Vagina (tissue), 2 donors: ENCODE measurements at regions not wholly inside any gene's neighbourhood (a gene's known extent, or its start where the extent isn't known, plus 50 kb on each side); places are given as distances from the start of the nearest gene placed in this dataset.

Experiments used
- DNase-seq, 2 donors: peaks; one replicate each; pipeline ENCODE4 v3.0.0-alpha.2; 2017; ENCODE audit errors: extremely low spot score in 2 of 2
- H3K27ac ChIP-seq: fragments of 200-600 bp; sonication (generic); one replicate; pipeline ENCODE4 v1.5.1; 2019
- H3K27me3 ChIP-seq: fragments of 200-600 bp; sonication (generic); one replicate; pipeline ENCODE4 v1.5.1; 2019
- H3K36me3 ChIP-seq, 2 donors: fragments of 200-600 bp; sonication (generic); one replicate each; pipeline ENCODE4 v1.5.1; 2017 to 2019
- H3K4me1 ChIP-seq: fragments of 200-600 bp; sonication (generic); one replicate; pipeline ENCODE4 v1.5.1; 2019
- H3K4me3 ChIP-seq, 2 donors: fragments of 200-600 bp; sonication (generic); 1 replicate in 1 of 2; 2 replicates in 1 of 2; pipeline ENCODE4 v1.5.1; 2016 to 2019
- H3K9me3 ChIP-seq: fragments of 200-600 bp; sonication (generic); one replicate; pipeline ENCODE4 v1.5.1; 2019
- CTCF ChIP-seq, 3 experiments: fragments of 450-650 bp in 2 of 3; fragments of 200-600 bp in 1 of 3; sonication (generic) in 1 of 3; IDR thresholded peaks; one replicate each; pipeline ENCODE4 v1.5.1; 2017 to 2019; ENCODE audit warnings: antibody characterized with exemption in 3 of 3, mild to moderate bottlenecking in 2 of 3, moderate library complexity in 2 of 3
- POLR2A ChIP-seq, 2 donors: fragments of 450-650 bp; IDR thresholded peaks; one replicate each; pipeline ENCODE4 v1.6.1; 2017; ENCODE audit warnings: antibody characterized with exemption in 2 of 2, mild to moderate bottlenecking in 2 of 2, moderate library complexity in 2 of 2
- POLR2AphosphoS5 ChIP-seq, 2 donors: sonication (generic); formaldehyde crosslinking; IDR thresholded peaks; one replicate each; pipeline ENCODE4 v1.9.0; 2017; ENCODE audit warnings: antibody characterized with exemption in 2 of 2, mild to moderate bottlenecking in 2 of 2, low read depth in 1 of 2; ENCODE audit not compliant: insufficient read depth in 1 of 2
- intact Hi-C: fragments of 100-400 bp; cut with DNase I; formaldehyde crosslinking; loops from one replicate; pipeline ENCODE4 v1.15.1; 2023

GRCh38 chr10:70973275-70973674, 84.9 kb upstream of the PCBD1 start:
- Histone ChIP-seq H3K27me3 (no peaks in the 10 kb centered on the region), H3K9me3 (no peaks in the 10 kb centered on the region), H3K27ac (no peak overlapping the region), H3K4me3 (no peak overlapping the region), H3K4me1 (no peaks in the 10 kb centered on the region), H3K36me3 (no peaks in the 10 kb centered on the region)
- intact Hi-C loops: no loop called here
- TF ChIP-seq POLR2AphosphoS5 (IDR thresholded peaks at IDR 0.05; ENCODE audit: insufficient read depth in 1 of 2, low read depth in 1 of 2) (no peak), POLR2A (IDR thresholded peaks at IDR 0.05) (no peak), CTCF (IDR thresholded peaks at IDR 0.05) (no peak)
- DNase-seq: no peak

DNA sequence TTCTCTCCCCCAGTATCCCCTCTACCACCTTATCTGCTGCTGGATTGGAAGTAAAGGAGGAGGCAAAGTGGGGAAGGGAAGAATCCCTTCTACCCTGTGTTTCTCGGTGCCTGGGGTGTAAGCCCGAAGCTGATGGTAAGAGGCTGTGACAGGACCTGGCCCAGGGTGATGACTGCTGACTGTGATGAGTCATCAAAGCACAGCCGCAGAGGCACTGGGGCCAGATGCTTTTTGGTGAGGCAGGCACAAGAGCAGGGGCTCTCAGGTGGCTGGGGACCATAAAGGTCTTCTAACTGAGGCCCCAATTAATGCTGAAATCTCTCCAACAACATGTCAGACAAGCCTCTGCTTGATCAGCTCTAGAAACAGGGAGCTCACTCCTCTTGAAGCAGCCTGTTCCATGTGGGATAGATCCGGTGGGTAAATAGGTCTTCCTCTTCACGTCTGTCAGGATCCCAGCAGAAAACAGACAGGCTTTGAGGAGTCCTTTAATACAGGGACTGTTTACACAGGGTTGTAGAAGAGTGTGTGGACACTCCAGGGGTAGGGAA, 86.1 kb upstream of the PCBD1 start:
- Histone ChIP-seq H3K36me3 (no peaks in the 10 kb centered on the region), H3K4me1 (no peaks in the 10 kb centered on the region), H3K9me3 (no peaks in the 10 kb centered on the region), H3K4me3 (no peak overlapping the region), H3K27ac (no peak overlapping the region), H3K27me3 (no peaks in the 10 kb centered on the region)
- intact Hi-C loops: no loop called here
- no peak for DNase-seq
- no peak for TF ChIP-seq CTCF (IDR thresholded peaks at IDR 0.05)
- no peak for TF ChIP-seq POLR2AphosphoS5 (IDR thresholded peaks at IDR 0.05; ENCODE audit: insufficient read depth in 1 of 2, low read depth in 1 of 2)
- TF ChIP-seq POLR2A (IDR thresholded peaks at IDR 0.05): no peak

GRCh38 chr10:70974920-70975319, 86.6 kb upstream of the PCBD1 start:
- no peaks in the 10 kb centered on the region for H3K27me3 ChIP-seq
- H3K27ac ChIP-seq: no peak overlapping the region
- H3K36me3 ChIP-seq: no peaks in the 10 kb centered on the region
- no peaks in the 10 kb centered on the region for H3K4me1 ChIP-seq
- no peak for DNase-seq
- H3K4me3 ChIP-seq: no peak overlapping the region
- intact Hi-C loops: no loop called here
- H3K9me3 ChIP-seq: no peaks in the 10 kb centered on the region
- TF ChIP-seq CTCF (IDR thresholded peaks at IDR 0.05) (no peak), POLR2AphosphoS5 (IDR thresholded peaks at IDR 0.05; ENCODE audit: insufficient read depth in 1 of 2, low read depth in 1 of 2) (no peak), POLR2A (IDR thresholded peaks at IDR 0.05) (no peak)

DNA sequence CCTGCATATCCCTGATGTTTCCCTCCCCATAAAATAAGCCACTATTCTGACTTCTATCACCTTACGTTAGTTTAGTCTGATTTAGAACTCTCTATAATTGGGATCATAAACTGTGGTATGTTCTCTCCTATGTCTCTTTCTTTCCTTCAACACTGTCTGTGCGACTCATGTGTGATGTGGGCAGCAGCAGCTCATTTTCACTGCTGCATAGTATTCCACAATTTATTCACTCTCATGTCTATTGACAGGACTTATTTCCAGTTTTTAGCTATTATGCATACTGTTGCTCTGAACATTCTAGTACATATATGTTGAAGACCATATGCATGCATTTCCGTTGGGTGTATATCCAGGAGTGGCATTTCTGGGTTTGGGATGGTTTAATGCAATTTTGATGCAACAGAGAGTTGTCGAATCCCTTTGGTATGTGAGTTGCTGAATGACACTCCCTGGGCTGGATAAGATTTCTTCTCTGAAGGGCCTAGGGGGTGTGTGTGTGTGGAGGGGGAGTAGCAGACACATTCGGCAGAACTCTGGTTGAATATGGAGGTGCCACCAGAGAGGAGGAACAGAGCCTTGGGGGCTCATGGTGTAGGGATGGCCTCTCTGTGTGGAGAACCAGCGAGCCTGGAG, 87.8 kb upstream of the PCBD1 start:
- no peak overlapping the region for H3K27ac ChIP-seq
- H3K36me3 ChIP-seq: no peaks in the 10 kb centered on the region
- DNase-seq: no peak
- H3K27me3 ChIP-seq: no peaks in the 10 kb centered on the region
- intact Hi-C loops: no loop called here
- H3K9me3 ChIP-seq: no peaks in the 10 kb centered on the region
- no peak overlapping the region for H3K4me3 ChIP-seq
- no peaks in the 10 kb centered on the region for H3K4me1 ChIP-seq
- TF ChIP-seq CTCF (IDR thresholded peaks at IDR 0.05): no peak
- no peak for TF ChIP-seq POLR2AphosphoS5 (IDR thresholded peaks at IDR 0.05; ENCODE audit: insufficient read depth in 1 of 2, low read depth in 1 of 2)
- TF ChIP-seq POLR2A (IDR thresholded peaks at IDR 0.05): no peak

GRCh38 chr10:70977625-70978024, 89.3 kb upstream of the PCBD1 start:
- Histone ChIP-seq H3K4me1 (no peaks in the 10 kb centered on the region), H3K27me3 (no peaks in the 10 kb centered on the region), H3K9me3 (no peaks in the 10 kb centered on the region), H3K4me3 (no peak overlapping the region), H3K36me3 (no peaks in the 10 kb centered on the region), H3K27ac (no peak overlapping the region)
- intact Hi-C loops: no loop called here
- TF ChIP-seq CTCF (IDR thresholded peaks at IDR 0.05) (no peak), POLR2AphosphoS5 (IDR thresholded peaks at IDR 0.05; ENCODE audit: insufficient read depth in 1 of 2, low read depth in 1 of 2) (no peak), POLR2A (IDR thresholded peaks at IDR 0.05) (no peak)
- no peak for DNase-seq
